ENCODE measurements at regions not wholly inside any gene's neighbourhood (a gene's known extent, or its start where the extent isn't known, plus 50 kb on each side); places are given as distances from the start of the nearest gene placed in this dataset.
"Not testable (repeated sequence)": the region's sequence is repeated elsewhere in the genome, so short reads cannot be mapped to it uniquely, and the experiment has no call there.

DNA sequence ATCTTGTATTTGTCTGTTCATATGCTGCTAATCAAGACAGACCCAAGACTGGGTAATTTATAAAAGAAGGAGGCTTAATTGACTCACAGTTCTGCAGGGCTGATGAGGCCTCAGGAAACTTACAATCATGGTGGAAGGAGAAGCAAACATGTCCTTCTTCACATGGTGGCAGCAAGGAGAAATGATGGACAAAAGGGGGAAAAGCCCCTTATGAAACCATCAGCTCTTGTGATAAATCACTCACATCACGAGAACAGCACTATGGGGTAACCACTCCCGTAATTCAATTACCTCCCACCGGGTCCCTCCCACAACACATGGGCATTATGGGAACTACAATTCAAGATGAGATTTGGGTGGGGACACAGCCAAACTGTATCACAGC lies 117.0 kb downstream of the TTC6 start:
- not testable (repeated sequence) for DNase-seq

DNA sequence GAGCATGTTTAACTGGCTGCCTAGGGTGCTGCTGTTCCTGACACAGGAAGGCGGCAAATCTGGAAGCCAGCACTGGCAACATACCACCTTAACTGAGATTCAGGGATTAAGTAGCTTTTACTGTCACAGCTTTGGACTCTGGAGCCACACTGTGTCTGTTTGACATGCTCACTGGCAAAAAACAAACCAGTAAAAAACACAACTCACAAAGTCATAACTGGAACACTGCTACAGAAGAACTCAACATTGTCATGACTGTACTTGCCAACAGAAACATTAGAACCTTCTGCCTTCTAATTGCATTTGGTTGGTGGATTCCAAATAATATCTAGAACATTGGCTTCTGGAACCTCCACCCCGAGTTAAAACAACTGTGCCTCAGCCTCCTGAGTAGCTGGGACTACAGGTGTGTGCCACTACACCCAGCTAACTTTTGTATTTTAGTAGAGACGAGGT lies 117.6 kb downstream of the TTC6 start:
- no peak for DNase-seq

DNA sequence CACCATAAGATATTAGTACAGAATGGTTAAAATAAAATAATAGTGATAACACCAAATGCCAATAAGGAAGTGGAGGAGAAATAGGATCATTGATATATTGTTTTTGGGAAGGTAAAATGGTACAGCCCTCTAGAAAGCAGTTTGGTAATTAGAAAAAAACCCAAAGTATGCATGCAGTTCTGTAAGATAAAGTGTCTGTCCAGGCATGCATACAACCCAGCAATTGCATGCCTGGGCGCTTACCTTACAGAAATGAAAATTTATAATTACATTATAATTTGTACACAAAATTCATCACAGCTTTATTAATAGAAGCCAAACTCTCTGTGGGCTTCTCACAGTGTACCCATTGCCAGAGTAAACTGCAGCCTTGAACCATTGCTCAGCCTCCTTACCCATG lies 124.7 kb downstream of the TTC6 start:
- no peak for DNase-seq

DNA sequence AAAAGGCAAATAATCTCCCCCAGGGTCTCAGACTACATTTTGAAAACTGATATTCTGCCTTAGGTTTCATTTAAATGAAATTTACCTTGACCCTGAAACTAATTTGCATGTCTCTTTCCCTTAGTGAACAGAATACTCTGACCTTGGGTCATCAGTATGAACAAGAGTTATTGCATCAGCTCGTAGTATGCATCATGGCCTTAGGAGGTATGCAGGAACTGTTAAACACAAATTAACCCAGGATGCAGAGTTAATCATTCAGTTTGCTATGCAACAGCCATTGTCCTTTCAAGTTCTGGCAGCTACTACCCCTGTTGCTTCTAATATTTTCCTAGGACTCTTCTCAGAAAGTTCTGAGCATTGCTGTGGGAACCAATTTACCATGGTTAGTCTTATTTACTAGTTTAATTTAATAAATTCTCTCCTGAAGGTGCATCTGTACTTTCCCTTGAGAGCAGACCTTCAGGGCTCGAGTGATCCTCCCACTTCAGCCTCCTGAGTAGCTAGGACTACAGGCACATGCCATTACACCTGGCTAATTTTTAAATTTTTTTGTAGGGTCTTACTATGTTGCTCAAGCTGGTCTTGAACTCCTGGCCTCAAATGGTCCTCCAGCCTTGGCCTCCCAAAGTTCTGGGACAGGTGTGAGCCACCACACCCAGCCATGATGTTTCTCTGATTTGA lies 126.7 kb downstream of the TTC6 start:
- DNase-seq = no peak

DNA sequence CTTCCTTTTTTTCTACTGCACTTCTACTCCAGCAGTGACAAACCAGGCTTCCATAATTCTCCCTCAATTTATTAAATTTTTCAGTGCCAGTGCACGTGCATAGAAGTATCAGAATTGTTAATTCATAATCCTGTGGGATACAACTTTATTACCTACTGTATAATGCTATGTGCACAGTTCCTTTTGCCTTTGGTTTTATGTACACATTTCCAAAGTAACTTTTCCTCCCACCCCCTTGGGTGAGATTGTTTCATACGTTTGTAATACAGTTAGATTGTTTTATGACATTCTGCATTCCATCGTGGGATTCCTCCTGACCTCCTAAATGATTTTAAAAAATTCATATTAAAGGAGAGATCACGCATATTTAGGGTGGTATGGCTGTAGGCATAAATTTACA lies 128.1 kb downstream of the TTC6 start:
- DNase-seq = no peak

DNA sequence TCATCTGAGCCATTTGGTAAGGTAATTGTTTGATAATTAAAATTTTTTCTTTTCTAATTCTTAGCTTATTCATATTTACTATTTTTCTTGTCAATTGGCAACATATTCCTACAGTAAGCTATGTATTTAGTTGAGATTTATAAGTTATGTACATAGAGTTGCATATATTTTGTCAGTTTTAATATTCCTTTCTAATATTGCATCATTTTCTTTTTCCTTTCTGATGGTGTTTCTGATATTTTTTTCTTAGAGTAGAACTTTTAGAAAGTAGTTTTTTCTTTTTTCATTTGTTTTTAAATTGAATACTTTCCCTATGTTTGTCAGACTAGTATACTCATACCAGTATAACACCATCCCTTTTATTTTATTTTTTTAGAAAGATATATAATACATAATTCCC lies 131.3 kb downstream of the TTC6 start:
- DNase-seq = no peak

DNA sequence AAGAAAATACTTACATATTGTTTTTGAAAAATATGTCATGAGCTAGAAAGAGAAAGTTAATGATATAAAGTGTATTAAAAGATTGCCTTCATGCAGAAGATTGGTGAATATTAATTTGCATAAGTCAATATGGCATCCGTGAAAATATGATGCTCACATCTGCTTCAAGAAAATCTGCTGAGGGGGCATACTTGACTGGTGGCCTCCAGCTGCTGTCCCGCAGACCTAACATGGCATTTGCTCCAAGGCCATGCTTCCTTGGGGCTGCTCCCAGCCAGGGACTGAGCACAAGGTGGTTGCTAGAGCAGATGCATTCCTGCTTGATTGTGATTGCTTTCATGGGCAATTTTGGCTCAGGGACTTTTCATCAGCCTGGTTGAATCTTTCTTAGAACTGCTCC lies 133.8 kb downstream of the TTC6 start:
- DNase-seq = no peak

DNA sequence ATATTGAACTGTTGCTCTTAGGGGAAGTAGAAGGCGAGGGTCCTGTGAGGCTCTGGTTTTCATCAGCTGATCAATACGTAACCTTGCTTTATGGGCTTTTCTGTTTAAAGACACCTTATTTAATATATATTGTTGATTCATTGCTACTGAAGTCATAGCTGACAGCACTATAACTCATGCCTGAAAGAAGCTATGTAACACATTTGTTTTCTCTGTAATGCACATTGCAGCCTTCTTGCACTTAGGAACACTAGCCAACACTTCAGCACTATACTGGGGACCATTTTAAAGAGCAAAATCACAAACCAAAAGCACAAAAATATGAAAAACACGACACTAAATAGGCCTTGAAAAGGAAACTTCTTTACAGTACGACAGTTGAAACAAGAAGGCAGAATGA lies 135.7 kb downstream of the TTC6 start:
- DNase-seq = no peak

DNA sequence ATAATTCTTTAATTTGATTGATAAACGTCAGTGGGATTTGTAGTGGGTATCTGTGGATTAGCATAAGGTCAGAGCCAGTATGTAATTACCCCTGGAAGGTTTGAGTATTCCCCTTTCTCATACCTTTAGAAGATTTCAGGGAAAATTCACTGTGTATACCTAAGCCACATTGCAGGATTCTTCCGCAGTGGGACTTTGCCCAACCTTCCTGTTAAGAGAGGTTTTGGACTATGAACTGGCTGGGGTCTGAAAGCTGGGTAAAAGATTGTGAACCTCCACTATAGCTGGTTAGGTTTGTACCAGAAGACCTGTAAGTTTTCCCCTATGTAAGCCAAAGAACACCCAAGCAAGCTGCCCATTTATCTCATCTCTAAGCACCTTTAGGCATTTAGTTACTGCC lies 150.2 kb downstream of the TTC6 start:
- no peak for DNase-seq

DNA sequence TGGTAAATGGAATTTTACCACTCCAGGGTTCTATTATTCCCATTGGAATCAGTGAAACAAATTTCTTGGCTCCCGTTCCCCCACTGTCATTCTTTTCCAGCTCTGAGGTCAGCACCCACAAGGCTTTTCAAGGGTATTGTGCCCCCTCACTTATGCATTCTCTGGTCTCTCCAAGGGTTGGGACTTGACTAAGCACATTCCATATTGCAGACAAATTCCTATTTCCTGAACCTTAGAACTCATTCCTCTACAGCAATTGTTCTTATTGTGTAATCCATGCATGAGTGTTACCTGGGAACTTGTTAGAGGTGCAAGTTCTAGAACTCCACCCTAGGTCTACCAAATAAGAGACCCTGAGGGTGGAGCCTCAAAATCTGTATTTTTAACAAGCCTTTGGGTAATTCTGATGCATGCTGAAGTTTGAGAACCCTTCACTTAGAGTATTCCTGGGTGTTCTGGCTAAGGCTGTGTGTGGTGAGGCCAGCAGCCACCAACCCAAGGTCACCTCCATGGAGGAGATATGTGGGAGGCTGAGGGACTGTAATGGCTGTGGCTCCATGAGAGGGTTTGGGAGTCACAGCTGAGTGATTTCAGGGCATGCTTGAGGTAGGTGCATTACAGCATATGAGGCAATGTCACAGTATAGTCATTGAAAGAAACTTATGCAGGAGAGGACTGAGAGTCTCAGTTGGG lies 150.9 kb downstream of the TTC6 start:
- DNase-seq = no peak

DNA sequence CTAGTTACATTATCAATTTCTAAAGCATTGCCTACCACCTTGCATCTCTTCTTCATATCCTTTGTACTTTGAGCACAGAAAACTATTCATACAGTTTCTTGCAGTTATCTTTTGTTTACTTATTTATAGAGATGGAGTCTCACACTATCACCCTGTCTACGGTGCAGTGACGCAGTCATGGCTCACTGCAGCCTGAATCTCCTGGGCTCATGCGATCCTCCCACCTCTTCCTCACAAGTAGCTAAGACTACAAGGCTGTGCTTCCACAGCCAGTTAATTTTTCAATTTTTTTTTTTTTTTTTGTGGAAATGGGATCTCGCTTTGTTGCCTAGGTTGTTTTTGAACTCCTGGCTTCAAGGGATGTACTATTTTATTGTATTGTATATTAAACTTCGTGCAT lies 158.0 kb downstream of the TTC6 start:
- no peak for DNase-seq

DNA sequence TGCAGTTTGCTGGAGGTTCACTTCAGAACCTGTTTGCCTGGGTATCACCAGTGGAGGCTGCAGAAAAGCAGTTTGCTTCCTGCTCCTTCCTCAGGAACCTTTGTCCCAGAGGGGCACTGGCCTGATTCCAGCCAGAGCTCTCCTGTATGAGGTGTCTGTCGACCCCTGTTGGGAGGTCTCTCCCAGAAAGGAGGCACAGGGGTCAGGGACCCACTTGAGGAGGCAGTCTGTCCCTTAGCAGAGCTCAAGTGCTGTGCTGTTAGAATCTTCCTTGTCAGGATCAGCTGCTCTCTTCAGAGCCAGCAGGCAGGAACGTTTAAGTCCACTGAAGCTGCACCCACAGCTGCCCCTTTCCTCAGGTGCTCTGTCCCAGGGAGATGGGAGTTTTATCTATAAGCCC lies 164.8 kb downstream of the TTC6 start:
- not testable (repeated sequence) for DNase-seq

DNA sequence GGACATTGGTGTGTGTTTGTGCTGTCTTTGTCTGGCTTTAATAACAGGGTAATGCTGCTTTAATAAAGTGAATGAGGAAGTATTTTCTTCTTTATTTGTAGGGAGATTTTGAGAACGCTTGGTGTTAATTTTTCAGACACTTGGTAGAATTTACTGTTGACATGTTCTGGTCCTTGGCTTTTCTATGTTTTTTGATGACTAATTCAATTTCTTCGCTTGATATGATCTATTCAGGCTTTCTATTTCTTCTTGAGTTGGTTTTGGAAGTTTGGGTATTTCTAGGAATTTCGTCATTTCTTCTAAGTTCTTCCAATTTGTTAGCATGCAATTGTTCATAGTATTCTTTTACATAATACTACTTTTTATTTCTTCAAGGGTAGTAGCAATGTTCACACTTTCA lies 167.8 kb downstream of the TTC6 start:
- no peak for DNase-seq

DNA sequence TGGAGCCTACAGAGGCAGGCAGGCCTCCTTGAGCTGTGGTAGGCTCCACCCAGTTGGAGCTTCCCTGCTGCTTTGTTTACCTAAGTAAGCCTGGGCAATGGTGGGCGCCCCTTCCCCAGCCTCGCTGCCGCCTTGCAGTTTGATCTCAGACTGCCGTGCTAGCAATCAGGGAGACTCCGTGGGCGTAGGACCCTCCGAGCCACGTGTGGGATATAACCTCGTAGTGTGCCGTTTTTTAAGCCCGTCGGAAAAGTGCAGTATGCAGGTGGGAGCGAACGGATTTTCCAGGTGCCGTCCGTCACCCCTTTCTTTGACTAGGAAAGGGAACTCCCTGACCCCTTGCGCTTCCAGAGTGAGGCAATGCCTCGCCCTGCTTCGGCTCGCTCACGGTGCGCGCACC lies 176.9 kb downstream of the TTC6 start:
- not testable (repeated sequence) for DNase-seq

DNA sequence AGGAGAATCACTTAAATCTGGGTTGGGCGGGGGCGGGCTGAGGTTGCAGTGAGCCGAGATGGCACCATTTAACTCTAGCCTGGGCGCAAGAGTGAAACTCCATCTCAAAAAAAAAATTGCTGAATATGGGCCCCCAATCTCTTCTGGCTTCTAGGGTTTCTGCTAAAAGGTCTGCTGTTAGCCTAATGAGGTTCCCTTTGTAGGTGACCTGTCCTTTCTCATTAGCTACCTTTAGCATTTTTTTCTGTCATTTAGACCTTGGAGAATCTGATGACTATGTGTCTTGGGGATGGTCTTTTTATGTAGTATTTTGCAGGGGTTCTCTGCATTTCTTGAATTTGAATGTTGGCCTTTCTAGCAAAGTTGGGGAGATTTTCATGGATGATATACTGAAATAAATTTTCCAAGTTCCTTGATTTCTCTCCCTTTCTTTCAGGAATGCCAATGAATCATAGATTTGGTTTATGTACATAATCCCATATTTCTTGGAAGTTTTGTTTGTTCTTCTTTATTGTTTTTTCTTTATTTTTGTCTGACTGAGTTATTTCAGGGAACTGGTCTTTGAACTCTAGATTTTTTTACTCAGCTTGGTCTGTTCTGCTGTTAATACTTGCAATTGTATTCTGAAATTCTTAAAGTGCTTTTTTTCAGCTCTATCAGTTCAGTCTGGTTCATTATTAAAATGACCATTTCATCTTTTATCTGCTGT lies 181.5 kb downstream of the TTC6 start:
- DNase-seq = no peak

DNA sequence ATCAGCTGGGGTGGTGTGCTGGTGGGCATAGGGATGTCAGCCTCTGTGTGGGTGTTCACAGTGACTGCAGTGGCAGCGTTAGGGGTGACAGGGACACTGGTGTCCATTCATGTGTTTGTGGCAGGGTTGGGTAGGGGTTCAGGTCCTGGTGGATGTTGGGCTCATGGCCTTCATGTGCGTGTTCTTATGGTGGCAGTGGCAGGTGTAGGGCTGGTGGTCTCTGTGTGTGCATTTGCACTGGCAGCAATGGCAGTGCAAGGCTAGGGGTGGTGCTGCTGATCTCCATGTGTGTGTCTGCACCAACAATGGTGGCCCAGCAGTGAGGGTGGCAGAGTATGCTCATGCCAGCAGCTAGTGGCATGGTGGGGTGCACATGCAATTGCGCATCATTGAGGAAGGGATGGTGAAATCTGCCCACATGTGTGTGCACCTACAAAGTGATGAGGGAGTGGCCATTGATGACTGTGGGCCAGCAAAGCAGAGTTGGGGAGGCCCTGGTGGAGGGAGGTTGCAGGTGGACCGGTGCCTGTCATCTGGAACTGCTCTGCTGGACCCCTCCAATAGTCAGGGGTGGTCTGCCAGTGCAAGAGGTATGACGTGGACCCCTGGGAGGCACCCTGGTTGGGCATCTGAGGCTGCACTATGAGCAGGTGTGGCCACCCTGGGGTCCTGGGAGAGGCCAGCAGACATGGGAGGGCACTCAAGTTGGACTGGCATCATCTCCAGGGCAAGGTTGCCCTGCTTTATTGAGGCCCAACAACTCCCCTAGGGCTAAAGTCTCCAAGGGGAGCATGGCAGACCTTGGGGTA lies 182.9 kb downstream of the TTC6 start:
- no peak for DNase-seq

DNA sequence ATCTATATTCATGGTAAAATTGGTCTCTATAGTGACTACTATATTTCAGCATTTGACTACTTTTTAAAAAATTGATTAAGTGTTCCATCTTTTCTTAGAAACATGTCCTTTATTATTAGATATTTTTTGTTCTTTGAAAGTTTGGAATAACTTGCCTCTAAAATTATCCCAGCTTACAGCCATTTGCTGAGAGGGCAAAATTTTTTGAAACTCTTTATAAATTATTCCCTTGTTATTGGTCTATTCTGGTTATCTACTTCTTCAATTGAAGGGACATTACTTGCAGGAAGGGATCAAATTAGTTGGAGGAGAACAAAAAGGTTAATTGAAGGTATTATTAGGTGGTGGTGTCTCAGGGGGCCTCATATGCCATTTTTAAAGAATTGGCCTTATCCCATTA lies 184.1 kb downstream of the TTC6 start:
- DNase-seq = no peak

DNA sequence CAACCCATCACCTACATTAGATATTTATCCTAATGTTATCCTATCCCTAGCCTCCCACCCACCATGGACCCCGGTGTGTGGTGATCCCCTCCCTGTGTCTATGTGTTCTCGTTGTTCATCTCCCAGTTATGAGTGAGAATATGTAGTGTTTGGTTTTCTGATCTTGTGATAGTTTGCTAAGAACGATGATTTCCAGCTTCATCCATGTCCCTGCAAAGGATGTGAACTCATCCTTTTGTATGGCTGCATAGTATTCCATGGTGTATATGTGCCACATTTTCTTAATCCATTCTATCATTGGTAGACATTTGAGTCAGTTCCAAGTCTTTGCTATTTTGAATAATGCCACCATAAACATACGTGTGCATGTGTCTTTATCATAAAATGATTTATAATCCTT lies 185.3 kb downstream of the TTC6 start:
- not testable (repeated sequence) for DNase-seq

DNA sequence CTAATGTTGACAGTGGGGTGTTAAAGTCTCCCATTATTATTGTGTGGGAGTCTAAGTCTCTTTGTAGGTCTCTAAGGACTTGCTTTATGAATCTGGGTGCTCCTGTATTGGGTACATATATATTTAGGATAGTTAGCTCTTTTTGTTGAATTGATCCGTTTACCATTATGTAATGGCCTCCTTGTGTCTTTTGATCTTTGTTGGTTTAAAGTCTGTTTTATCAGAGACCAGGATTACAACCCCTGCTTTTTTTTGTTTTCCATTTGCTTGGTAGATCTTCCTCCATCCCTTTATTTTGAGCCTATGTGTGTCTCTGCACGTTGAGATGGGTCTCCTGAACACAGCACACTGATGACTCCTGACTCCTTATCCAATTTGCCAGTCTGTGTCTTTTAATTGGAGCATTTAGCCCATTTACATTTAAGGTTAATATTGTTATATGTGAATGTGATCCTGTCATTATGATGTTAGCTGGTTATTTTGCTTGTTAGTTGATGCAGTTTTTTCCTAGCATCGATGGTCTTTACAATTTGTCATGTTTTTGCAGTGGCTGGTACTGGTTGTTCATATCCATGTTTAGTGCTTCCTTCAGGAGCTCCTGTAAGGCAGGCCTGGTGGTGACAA lies 188.9 kb downstream of the TTC6 start:
- not testable (repeated sequence) for DNase-seq

DNA sequence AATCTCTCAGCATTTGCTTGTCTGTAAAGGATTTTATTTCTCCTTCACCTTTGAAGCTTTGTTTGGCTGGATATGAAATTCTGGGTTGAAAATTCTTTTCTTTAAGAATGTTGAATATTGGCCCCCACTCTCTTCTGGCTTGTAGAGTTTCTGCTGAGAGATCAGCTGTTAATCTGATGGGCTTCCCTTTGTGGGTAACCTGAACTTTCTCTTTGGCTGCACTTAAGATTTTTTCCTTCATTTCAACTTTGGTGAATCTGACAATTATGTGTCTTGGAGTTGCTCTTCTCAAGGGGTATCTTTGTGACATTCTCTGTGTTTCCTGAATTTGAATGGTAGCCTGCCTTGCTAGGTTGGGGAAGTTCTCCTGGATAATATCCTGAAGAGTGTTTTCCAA lies 189.4 kb downstream of the TTC6 start:
- DNase-seq = not testable (repeated sequence)

DNA sequence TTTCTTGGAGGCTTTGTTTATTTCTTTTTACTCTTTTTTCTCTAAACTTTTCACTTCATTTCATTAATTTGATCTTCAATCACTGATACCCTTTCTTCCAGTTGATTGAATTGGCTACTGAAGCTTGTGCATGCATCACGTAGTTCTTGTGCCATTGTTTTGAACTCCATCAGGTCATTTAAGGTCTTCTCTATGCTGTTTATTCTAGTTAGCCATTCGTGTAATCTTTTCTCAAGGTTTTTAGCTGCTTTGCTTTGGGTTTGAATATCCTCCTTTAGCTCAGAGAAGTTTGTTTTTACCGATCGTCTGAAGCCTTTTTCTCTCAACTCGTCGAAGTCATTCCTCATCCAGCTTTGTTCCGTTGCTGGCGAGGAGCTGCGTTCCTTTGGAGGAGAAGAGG lies 189.9 kb downstream of the TTC6 start:
- DNase-seq = not testable (repeated sequence)

DNA sequence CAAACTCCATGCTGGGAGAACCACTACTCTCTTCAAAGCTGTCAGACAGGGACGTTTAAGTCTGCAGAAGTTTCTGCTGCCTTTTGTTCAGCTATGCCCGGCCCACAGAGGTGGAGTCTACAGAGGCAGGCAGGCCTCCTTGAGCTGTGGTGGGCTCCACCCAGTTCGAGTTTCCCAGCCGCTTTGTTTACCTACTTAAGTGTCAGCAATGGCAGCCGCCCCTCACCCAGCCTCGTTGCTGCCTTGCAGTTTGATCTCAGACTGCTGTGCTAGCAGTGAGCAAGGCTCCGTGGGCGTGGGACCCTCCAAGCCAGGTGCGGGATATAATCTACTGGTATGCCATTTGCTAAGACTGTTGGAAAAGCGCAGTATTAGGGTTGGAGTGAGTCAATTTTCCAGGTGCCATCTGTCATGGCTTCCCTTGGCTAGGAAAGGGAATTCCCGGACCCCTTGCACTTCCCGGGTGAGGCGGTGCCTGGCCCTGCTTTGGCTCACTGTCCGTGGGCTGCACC lies 190.7 kb downstream of the TTC6 start:
- DNase-seq = not testable (repeated sequence)

Measured in suppressor macrophage treated with lipopolysaccharide for 1 hour (primary cell).